ENCODE measurements at regions not wholly inside any gene's neighbourhood (a gene's known extent, or its start where the extent isn't known, plus 50 kb on each side); places are given as distances from the start of the nearest gene placed in this dataset.

DNA sequence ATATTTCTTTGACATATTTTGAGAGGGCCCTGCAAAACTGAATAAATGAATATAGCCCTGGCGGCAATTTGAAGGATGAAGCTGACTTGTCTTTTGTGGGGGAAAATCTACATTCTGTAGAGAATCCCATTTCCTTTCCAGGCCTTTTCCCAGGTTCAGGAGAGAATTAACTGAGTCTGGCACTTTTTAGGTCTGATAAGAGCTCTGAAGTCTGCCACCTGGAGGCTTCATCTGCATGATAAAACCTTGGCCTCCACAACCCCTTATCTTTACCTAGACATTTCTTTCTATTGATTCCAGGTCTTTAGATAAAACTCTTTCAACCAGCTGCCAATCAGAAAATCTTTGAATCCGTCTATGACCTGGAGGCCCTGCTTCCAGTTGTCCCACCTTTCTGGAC, 299.4 kb downstream of the ETNK1 start:
- TF ChIP-seq CTCF (conservative IDR thresholded peaks at IDR 0.05) (peak; percentile 13; the same call in 1 of the 2 replicates), ZFX (IDR thresholded peaks at IDR 0.05) (no peak)

Data from C4-2B (cell line).